CD14-positive monocyte (primary cell): ENCODE measurements at regions not wholly inside any gene's neighbourhood (a gene's known extent, or its start where the extent isn't known, plus 50 kb on each side); places are given as distances from the start of the nearest gene placed in this dataset.

Source experiments
- DNase-seq, 3 donors: peaks; one replicate each; pipeline ENCODE4 v3.0.0-alpha.2; 2011 to 2022
- H2AFZ ChIP-seq: 2 replicates; pipeline ENCODE4 v1.6.0; 2012; ENCODE audit warnings: mild to moderate bottlenecking, low read depth, low read length, inconsistent platforms; ENCODE audit not compliant: insufficient read depth, poor library complexity, severe bottlenecking
- H3K27ac ChIP-seq, 2 donors: 1 replicate in 1 of 2; 2 replicates in 1 of 2; pipeline ENCODE4 v1.5.1; 2012 to 2013; ENCODE audit warnings: low read length in 2 of 2, control low read depth in 1 of 2, inconsistent platforms in 1 of 2, low read depth in 1 of 2, mild to moderate bottlenecking in 1 of 2
- H3K27me3 ChIP-seq, 2 donors: one replicate each; pipeline versions ENCODE4 v1.6.0 to v1.6.1; 2011 to 2013; ENCODE audit warnings: low read length in 2 of 2; ENCODE audit not compliant: control insufficient read depth in 2 of 2, insufficient read depth in 2 of 2
- H3K36me3 ChIP-seq, 2 donors: replicated peaks in 1 of 2; 1 replicate in 1 of 2; 2 replicates in 1 of 2; pipeline versions ENCODE4 v1.5.1 to v1.6.1; 2012 to 2013; ENCODE audit warnings: low read length in 2 of 2, control low read depth in 1 of 2, inconsistent platforms in 1 of 2, mild to moderate bottlenecking in 1 of 2; ENCODE audit not compliant: insufficient read depth in 2 of 2, control insufficient read depth in 1 of 2
- H3K4me1 ChIP-seq, 2 donors: 1 replicate in 1 of 2; 2 replicates in 1 of 2; pipeline versions ENCODE4 v1.5.1 to v1.6.1; 2012 to 2013; ENCODE audit warnings: low read length in 2 of 2, control low read depth in 1 of 2, inconsistent platforms in 1 of 2, mild to moderate bottlenecking in 1 of 2, moderate library complexity in 1 of 2; ENCODE audit not compliant: insufficient read depth in 2 of 2, control insufficient read depth in 1 of 2
- H3K4me2 ChIP-seq: replicated peaks from 2 replicates; pipeline ENCODE3; 2012; ENCODE audit warnings: low read length, moderate library complexity, mild to moderate bottlenecking; ENCODE audit not compliant: poor library complexity, severe bottlenecking; ENCODE audit errors: extremely low read depth
- H3K4me3 ChIP-seq, 3 experiments: fragments of 200-600 bp in 1 of 3; sonication (generic) in 1 of 3; replicated peaks in 1 of 3; 1 replicate in 2 of 3; 2 replicates in 1 of 3; pipeline ENCODE4 v1.5.1; 2011 to 2013; ENCODE audit warnings: low read length in 3 of 3, mild to moderate bottlenecking in 3 of 3, control low read depth in 2 of 3, low read depth in 2 of 3, inconsistent platforms in 1 of 3, moderate library complexity in 1 of 3
- H3K79me2 ChIP-seq: 2 replicates; pipeline ENCODE4 v1.6.0; 2012; ENCODE audit warnings: mild to moderate bottlenecking, control low read depth, inconsistent platforms, low read length, moderate library complexity; ENCODE audit not compliant: insufficient read depth
- H3K9ac ChIP-seq: 2 replicates; pipeline ENCODE4 v1.6.0; 2017; ENCODE audit warnings: low read length, mild to moderate bottlenecking; ENCODE audit not compliant: insufficient read depth, poor library complexity, severe bottlenecking
- H3K9me3 ChIP-seq, 2 donors: replicated peaks in 1 of 2; 1 replicate in 1 of 2; 2 replicates in 1 of 2; pipeline versions ENCODE4 v1.5.1 to v1.6.1; 2012 to 2013; ENCODE audit warnings: low read length in 2 of 2, control low read depth in 1 of 2; ENCODE audit not compliant: control insufficient read depth in 1 of 2, insufficient read depth in 1 of 2
- H4K20me1 ChIP-seq: 2 replicates; pipeline ENCODE4 v1.6.0; 2012; ENCODE audit warnings: mild to moderate bottlenecking, low read length, control low read depth, moderate library complexity; ENCODE audit not compliant: insufficient read depth
- H3K27ac Mint-ChIP-seq, 7 donors: one replicate each; pipeline ENCODE4 v1.8.0; 2020; ENCODE audit warnings: mild to moderate bottlenecking in 7 of 7, mixed read lengths in 7 of 7, moderate library complexity in 6 of 7, inconsistent platforms in 2 of 7
- H3K27me3 Mint-ChIP-seq, 3 donors: one replicate each; pipeline ENCODE4 v1.8.0; 2021 to 2022; ENCODE audit warnings: low read depth in 3 of 3, mild to moderate bottlenecking in 3 of 3, mixed read lengths in 3 of 3, moderate library complexity in 3 of 3, inconsistent platforms in 1 of 3
- H3K36me3 Mint-ChIP-seq, 2 donors: one replicate each; pipeline ENCODE4 v1.8.0; 2020; ENCODE audit warnings: mixed read lengths in 2 of 2, inconsistent platforms in 1 of 2, mild to moderate bottlenecking in 1 of 2
- H3K4me1 Mint-ChIP-seq: one replicate; pipeline ENCODE4 v1.8.0; 2020; ENCODE audit warnings: mild to moderate bottlenecking, mixed read lengths
- H3K4me3 Mint-ChIP-seq, 2 donors: one replicate each; pipeline ENCODE4 v1.8.0; 2020; ENCODE audit warnings: mild to moderate bottlenecking in 2 of 2, mixed read lengths in 2 of 2, moderate library complexity in 1 of 2
- H3K9me3 Mint-ChIP-seq, 7 donors: one replicate each; pipeline ENCODE4 v1.8.0; 2020 to 2022; ENCODE audit warnings: mixed read lengths in 7 of 7, mild to moderate bottlenecking in 6 of 7, moderate library complexity in 6 of 7, inconsistent platforms in 2 of 7
- WGBS: methylation state at CpG from one replicate; pipeline ENCODE4 v1.1.5; 2013; ENCODE audit warnings: missing lambda C conversion rate; ENCODE audit not compliant: insufficient coverage; 5-methylcytosine and 5-hydroxymethylcytosine counted together
- intact Hi-C, 2 donors: fragments of 100-400 bp; cut with micrococcal nuclease; formaldehyde crosslinking; loops; one replicate each; pipeline versions ENCODE4 v1.15.0 to v1.15.1; 2023
- TF ChIP-seq, protein P1 (sequence below): fragments of 200-600 bp; IDR thresholded peaks from one replicate; pipeline ENCODE4 v1.8.0; 2022; ENCODE audit warnings: antibody characterized with exemption, mild to moderate bottlenecking

DNA sequence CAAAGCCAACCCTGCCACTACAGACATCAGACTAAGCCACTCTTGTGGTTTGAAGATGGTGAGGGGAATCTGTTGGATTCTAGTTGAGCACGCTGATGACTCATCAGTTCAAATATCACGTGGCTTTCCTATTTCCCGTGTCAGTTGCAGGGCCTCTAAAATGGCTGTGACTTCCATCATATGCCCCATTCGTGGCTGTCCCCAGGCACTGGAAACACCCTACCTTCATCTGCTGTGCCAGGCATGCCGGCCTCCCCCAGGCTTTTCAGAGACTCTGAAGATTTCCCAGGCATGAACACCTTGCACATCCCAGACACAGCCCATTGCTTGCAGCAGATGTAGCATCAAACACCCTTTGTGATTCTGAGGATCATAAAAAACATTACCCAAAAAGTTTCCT, 659.9 kb downstream of the UQCRFS1 start:
- Mint-ChIP-seq H3K27me3 (peaks cover 0 to 3% (median 1%) of the 10 kb centered on the region in 3 donors), H3K9me3 (peaks cover 0 to 9% (median 4%) of the 10 kb centered on the region in 7 donors), H3K4me3 (no peak overlapping the region), H3K27ac (no peak overlapping the region), H3K4me1 (peaks cover 2% of the 10 kb centered on the region), H3K36me3 (no peaks in the 10 kb centered on the region)
- no peaks in the 10 kb centered on the region for H4K20me1 ChIP-seq
- no peaks in the 10 kb centered on the region for H3K9me3 ChIP-seq
- no peak overlapping the region for H3K4me2 ChIP-seq
- H3K4me1 ChIP-seq, result no peaks in the 10 kb centered on the region
- H3K4me3 ChIP-seq, result no peak overlapping the region
- no peak for DNase-seq
- no peaks in the 10 kb centered on the region for H3K79me2 ChIP-seq
- no peak overlapping the region for H3K27ac ChIP-seq
- intact Hi-C loops, result no loop called here
- H3K36me3 ChIP-seq, result no peaks in the 10 kb centered on the region
- 50% methylated on average over 2 of the region's 5 CpGs for WGBS
- H2AFZ ChIP-seq, result no peak overlapping the region
- H3K27me3 ChIP-seq, result no peaks in the 10 kb centered on the region
- no peak overlapping the region for H3K9ac ChIP-seq
- TF ChIP-seq, protein P1, sequence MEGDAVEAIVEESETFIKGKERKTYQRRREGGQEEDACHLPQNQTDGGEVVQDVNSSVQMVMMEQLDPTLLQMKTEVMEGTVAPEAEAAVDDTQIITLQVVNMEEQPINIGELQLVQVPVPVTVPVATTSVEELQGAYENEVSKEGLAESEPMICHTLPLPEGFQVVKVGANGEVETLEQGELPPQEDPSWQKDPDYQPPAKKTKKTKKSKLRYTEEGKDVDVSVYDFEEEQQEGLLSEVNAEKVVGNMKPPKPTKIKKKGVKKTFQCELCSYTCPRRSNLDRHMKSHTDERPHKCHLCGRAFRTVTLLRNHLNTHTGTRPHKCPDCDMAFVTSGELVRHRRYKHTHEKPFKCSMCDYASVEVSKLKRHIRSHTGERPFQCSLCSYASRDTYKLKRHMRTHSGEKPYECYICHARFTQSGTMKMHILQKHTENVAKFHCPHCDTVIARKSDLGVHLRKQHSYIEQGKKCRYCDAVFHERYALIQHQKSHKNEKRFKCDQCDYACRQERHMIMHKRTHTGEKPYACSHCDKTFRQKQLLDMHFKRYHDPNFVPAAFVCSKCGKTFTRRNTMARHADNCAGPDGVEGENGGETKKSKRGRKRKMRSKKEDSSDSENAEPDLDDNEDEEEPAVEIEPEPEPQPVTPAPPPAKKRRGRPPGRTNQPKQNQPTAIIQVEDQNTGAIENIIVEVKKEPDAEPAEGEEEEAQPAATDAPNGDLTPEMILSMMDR, result no peak

DNA sequence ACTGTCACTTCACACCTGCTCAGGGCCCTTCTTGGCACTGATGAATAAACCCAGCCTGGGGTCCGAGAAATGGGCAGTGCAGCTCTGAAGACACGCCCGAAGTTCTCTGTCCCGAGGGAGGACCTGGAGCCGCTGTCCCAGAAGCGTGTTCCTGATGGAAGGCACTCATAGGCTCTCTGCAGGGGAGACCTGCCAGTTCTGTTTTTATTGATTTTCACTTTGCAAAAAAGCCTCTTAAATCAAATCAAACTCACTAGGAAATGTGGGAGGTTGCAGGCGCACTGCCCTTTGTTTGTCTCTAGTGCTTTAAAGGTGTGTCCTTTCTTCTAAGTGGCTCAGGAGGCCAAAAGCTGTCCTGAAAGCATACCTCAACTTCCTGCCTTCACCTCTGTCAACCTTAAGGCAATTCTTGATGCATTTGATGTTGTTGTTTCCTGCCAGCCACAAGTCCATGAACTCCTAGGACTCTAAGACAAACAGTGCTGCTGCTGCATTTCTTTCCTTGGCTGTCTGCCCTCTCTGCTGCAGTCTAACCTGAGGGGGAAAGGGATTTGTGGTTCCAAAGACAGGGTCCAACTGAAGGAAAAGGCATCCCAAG, 663.2 kb downstream of the UQCRFS1 start:
- Histone ChIP-seq H3K4me2 (no peak overlapping the region), H3K9ac (no peak overlapping the region), H3K4me1 (no peaks in the 10 kb centered on the region), H3K27ac (no peak overlapping the region), H4K20me1 (no peaks in the 10 kb centered on the region), H3K4me3 (no peak overlapping the region), H3K36me3 (no peaks in the 10 kb centered on the region), H3K27me3 (no peaks in the 10 kb centered on the region), H3K79me2 (no peaks in the 10 kb centered on the region), H3K9me3 (no peaks in the 10 kb centered on the region), H2AFZ (no peak overlapping the region)
- H3K4me1 Mint-ChIP-seq, result peaks cover 2% of the 10 kb centered on the region
- intact Hi-C loops, result no loop called here
- no peak overlapping the region for H3K4me3 Mint-ChIP-seq
- TF ChIP-seq, protein P1, result no peak
- H3K27me3 Mint-ChIP-seq, result peaks cover 1 to 5% (median 1%) of the 10 kb centered on the region in 3 donors
- no peak for DNase-seq
- 96% methylated on average over 4 of the region's 7 CpGs for WGBS
- no peak overlapping the region for H3K27ac Mint-ChIP-seq
- H3K9me3 Mint-ChIP-seq, result peaks cover 0 to 7% (median 3%) of the 10 kb centered on the region in 7 donors
- H3K36me3 Mint-ChIP-seq, result no peaks in the 10 kb centered on the region
